Breast epithelium (tissue), 4 donors: ENCODE measurements at regions not wholly inside any gene's neighbourhood (a gene's known extent, or its start where the extent isn't known, plus 50 kb on each side); places are given as distances from the start of the nearest gene placed in this dataset.

ENCODE experiments used
- DNase-seq, 2 donors: peaks; one replicate each; pipeline ENCODE4 v3.0.0-alpha.2; 2019; ENCODE audit warnings: low spot score in 2 of 2
- H3K27ac ChIP-seq, 2 donors: fragments of 200-600 bp; sonication (generic) in 1 of 2; one replicate each; pipeline ENCODE4 v1.5.1; 2016 to 2019; ENCODE audit warnings: mild to moderate bottlenecking in 1 of 2
- H3K27me3 ChIP-seq, 2 donors: fragments of 200-600 bp; sonication (generic) in 1 of 2; one replicate each; pipeline versions ENCODE4 v1.5.1 to v1.6.0; 2017 to 2019; ENCODE audit warnings: control low read depth in 1 of 2, mild to moderate bottlenecking in 1 of 2
- H3K36me3 ChIP-seq: fragments of 200-600 bp; one replicate; pipeline ENCODE4 v1.5.1; 2019
- H3K4me1 ChIP-seq, 2 donors: fragments of 200-600 bp; sonication (generic); one replicate each; pipeline ENCODE4 v1.5.1; 2016 to 2019; ENCODE audit warnings: control low read depth in 1 of 2
- H3K4me3 ChIP-seq, 3 donors: fragments of 200-600 bp; sonication (generic); 1 replicate in 2 of 3; 2 replicates in 1 of 3; pipeline ENCODE4 v1.5.1; 2016 to 2019; ENCODE audit warnings: mild to moderate bottlenecking in 3 of 3, moderate library complexity in 2 of 3
- H3K9me3 ChIP-seq, 2 donors: fragments of 200-600 bp; sonication (generic) in 1 of 2; one replicate each; pipeline ENCODE4 v1.5.1; 2016 to 2019; ENCODE audit warnings: control low read depth in 1 of 2
- POLR2A ChIP-seq: fragments of 450-650 bp; IDR thresholded peaks from one replicate; pipeline ENCODE4 v1.6.1; 2016; ENCODE audit warnings: antibody characterized with exemption, mild to moderate bottlenecking, moderate library complexity
- POLR2AphosphoS5 ChIP-seq, 3 donors: sonication (generic); formaldehyde crosslinking; IDR thresholded peaks; one replicate each; pipeline ENCODE4 v1.6.1; 2017; ENCODE audit warnings: antibody characterized with exemption in 3 of 3
- intact Hi-C: fragments of 100-400 bp; cut with DNase I; formaldehyde crosslinking; loops from one replicate; pipeline ENCODE4 v1.15.1; 2023; ENCODE audit warnings: low total_unique reads
- TF ChIP-seq, protein P1 (sequence below), 3 donors: fragments of 450-650 bp; IDR thresholded peaks; one replicate each; pipeline ENCODE4 v1.5.1; 2016 to 2017; ENCODE audit warnings: antibody characterized with exemption in 3 of 3, mild to moderate bottlenecking in 3 of 3, moderate library complexity in 3 of 3

- intact Hi-C loops, result no loop called here
- no peak for DNase-seq
- H3K27ac ChIP-seq, result no peak overlapping the region
- H3K36me3 ChIP-seq, result no peaks in the 10 kb centered on the region
- no peak overlapping the region for H3K4me3 ChIP-seq
- TF ChIP-seq, protein P1, sequence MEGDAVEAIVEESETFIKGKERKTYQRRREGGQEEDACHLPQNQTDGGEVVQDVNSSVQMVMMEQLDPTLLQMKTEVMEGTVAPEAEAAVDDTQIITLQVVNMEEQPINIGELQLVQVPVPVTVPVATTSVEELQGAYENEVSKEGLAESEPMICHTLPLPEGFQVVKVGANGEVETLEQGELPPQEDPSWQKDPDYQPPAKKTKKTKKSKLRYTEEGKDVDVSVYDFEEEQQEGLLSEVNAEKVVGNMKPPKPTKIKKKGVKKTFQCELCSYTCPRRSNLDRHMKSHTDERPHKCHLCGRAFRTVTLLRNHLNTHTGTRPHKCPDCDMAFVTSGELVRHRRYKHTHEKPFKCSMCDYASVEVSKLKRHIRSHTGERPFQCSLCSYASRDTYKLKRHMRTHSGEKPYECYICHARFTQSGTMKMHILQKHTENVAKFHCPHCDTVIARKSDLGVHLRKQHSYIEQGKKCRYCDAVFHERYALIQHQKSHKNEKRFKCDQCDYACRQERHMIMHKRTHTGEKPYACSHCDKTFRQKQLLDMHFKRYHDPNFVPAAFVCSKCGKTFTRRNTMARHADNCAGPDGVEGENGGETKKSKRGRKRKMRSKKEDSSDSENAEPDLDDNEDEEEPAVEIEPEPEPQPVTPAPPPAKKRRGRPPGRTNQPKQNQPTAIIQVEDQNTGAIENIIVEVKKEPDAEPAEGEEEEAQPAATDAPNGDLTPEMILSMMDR (IDR thresholded peaks at IDR 0.05), result no peak
- no peak for TF ChIP-seq POLR2A
- no peak for TF ChIP-seq POLR2AphosphoS5 (IDR thresholded peaks at IDR 0.05)
- no peaks in the 10 kb centered on the region for H3K27me3 ChIP-seq
- H3K4me1 ChIP-seq, result no peaks in the 10 kb centered on the region
- no peaks in the 10 kb centered on the region for H3K9me3 ChIP-seq
Observed at GRCh38 chr18:46321955-46322354, 217.8 kb downstream of the HAUS1 start.

- no peak for TF ChIP-seq POLR2AphosphoS5 (IDR thresholded peaks at IDR 0.05)
- TF ChIP-seq, protein P1 (IDR thresholded peaks at IDR 0.05), result no peak
- TF ChIP-seq POLR2A, result no peak
- intact Hi-C loops, result no loop called here
- no peak overlapping the region for H3K27ac ChIP-seq
- no peaks in the 10 kb centered on the region for H3K9me3 ChIP-seq
- DNase-seq, result no peak
- no peaks in the 10 kb centered on the region for H3K4me1 ChIP-seq
- no peaks in the 10 kb centered on the region for H3K27me3 ChIP-seq
- H3K4me3 ChIP-seq, result no peak overlapping the region
- no peaks in the 10 kb centered on the region for H3K36me3 ChIP-seq
Observed at GRCh38 chr18:46322411-46322891, 218.3 kb downstream of the HAUS1 start.

DNA sequence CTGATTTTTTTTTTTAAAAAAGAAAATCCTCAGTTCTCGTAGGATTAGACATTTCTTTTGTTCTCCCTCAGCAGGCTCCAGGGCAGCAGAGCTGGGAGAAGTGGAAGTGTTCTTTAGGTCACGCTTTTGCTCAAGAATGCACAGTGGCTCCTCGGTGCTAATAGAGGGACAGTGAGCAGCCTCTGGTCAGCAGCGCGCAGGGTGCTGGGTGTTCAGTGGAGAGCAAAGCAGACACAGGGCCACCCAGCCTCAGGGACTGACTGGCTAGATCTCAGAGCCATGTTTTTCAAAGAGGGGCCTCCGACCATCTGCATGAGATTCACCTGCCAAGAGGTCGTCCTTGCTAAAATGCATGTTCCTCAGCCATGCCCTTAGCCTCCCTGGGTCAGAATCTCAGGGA is 218.8 kb downstream of the HAUS1 start:
- no peak for DNase-seq
- intact Hi-C loops, result no loop called here
- no peaks in the 10 kb centered on the region for H3K4me1 ChIP-seq
- H3K9me3 ChIP-seq, result no peaks in the 10 kb centered on the region
- no peak overlapping the region for H3K4me3 ChIP-seq
- no peak for TF ChIP-seq POLR2AphosphoS5 (IDR thresholded peaks at IDR 0.05)
- TF ChIP-seq POLR2A, result no peak
- TF ChIP-seq, protein P1 (IDR thresholded peaks at IDR 0.05), result no peak
- H3K27ac ChIP-seq, result no peak overlapping the region
- no peaks in the 10 kb centered on the region for H3K36me3 ChIP-seq
- H3K27me3 ChIP-seq, result no peaks in the 10 kb centered on the region

DNA sequence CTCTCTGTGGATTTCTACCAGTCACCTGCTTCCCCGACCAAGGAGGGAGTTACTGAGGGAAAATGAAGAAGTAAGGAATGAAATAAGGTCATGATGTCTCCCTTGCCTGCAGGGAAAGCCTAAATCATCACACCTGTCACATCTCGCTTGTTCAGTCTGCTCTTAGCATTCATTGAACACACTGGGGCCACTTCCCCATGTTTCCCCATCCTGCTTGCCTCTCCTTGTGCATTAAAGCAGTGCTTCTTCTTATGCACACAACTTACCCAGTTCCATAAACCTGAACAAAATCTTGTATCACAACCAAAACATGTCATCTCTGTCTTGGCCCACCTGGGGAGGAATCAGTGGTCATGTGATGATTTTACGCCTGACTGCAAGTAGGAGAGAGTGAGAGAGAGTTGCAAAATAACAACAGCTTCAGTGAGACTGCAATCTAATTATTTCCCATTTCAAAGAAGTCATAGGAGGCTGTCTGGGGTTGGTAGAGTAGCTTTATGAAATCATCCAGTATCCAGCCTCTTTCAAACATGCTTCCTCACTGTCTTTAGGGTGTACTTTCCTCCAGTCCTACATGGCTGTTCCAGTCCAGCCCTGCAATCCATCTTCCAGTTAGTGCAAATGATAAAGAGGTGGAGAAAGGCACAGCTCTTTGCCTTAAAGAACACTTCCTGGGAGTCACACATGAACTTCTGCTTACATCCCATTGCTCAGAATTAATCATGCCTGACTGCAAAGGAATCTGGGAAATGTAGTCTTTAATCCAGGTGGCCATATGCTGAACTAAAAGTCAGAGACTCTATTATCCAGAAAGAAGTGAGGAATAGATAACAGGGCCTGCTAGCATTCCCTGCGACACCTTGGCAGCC is 220.1 kb downstream of the HAUS1 start:
- no peak for TF ChIP-seq POLR2A
- TF ChIP-seq POLR2AphosphoS5 (IDR thresholded peaks at IDR 0.05), result no peak
- TF ChIP-seq, protein P1 (IDR thresholded peaks at IDR 0.05), result no peak
- no peak for DNase-seq
- no peaks in the 10 kb centered on the region for H3K36me3 ChIP-seq
- no peaks in the 10 kb centered on the region for H3K27me3 ChIP-seq
- no peaks in the 10 kb centered on the region for H3K4me1 ChIP-seq
- no peaks in the 10 kb centered on the region for H3K9me3 ChIP-seq
- no peak overlapping the region for H3K4me3 ChIP-seq
- H3K27ac ChIP-seq, result no peak overlapping the region
- intact Hi-C loops, result no loop called here

- TF ChIP-seq POLR2AphosphoS5 (IDR thresholded peaks at IDR 0.05) (no peak), POLR2A (no peak)
- TF ChIP-seq, protein P1 (IDR thresholded peaks at IDR 0.05), result no peak
- no peaks in the 10 kb centered on the region for H3K27me3 ChIP-seq
- no peak for DNase-seq
- intact Hi-C loops, result no loop called here
- no peak overlapping the region for H3K4me3 ChIP-seq
- H3K9me3 ChIP-seq, result no peaks in the 10 kb centered on the region
- no peak overlapping the region for H3K27ac ChIP-seq
- H3K4me1 ChIP-seq, result no peaks in the 10 kb centered on the region
- H3K36me3 ChIP-seq, result no peaks in the 10 kb centered on the region
Observed at GRCh38 chr18:46325895-46326294, 221.7 kb downstream of the HAUS1 start.
